ENCODE measurements at regions not wholly inside any gene's neighbourhood (a gene's known extent, or its start where the extent isn't known, plus 50 kb on each side); places are given as distances from the start of the nearest gene placed in this dataset.
"Not testable (repeated sequence)": the region's sequence is repeated elsewhere in the genome, so short reads cannot be mapped to it uniquely, and the experiment has no call there.

DNA sequence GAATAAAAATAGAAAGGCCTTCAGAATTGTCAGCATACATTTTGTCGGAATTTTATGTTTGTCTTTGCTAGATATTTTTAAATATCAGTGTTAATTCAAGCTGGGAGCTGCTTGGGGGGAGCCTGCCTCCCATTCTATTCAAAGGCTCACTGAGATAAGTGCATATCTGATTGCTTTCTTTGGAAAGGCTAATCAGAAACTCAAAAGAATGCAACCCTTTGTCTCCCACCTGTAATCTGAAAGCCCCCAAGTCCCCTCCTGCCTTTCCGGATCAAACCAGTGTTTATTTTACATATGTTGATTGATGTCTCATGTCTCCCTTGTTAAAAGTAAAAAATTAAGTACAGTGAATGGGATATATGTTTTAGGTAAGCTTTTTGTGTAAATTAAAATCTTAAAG, 69.3 kb upstream of the PLD5 start:
- TF ChIP-seq CTCF (optimal IDR thresholded peaks at IDR 0.05 in 1 of 3, IDR thresholded peaks at IDR 0.05 in 1 of 3, conservative IDR thresholded peaks at IDR 0.05 in 1 of 3; ENCODE audit: extremely low read depth in 1 of 3, insufficient read depth in 2 of 3, low read length in 3 of 3); EZH2 (IDR thresholded peaks at IDR 0.05; ENCODE audit: low read length): not testable (repeated sequence)

Data from keratinocyte (primary cell).